H54 (cell line): ENCODE measurements at regions not wholly inside any gene's neighbourhood (a gene's known extent, or its start where the extent isn't known, plus 50 kb on each side); places are given as distances from the start of the nearest gene placed in this dataset.

ENCODE experiments used
- DNase-seq: peaks from one replicate; pipeline ENCODE4 v3.0.0; 2011; ENCODE audit warnings: low spot score, mixed read lengths; ENCODE audit not compliant: insufficient read length
- FAIRE-seq: peaks from 3 replicates; lab custom pipeline; 2011; peaks lifted over from hg19 to GRCh38; lab: Jason Lieb, UNC
- POLR2A ChIP-seq: IDR thresholded peaks from 2 replicates; pipeline ENCODE4 v1.6.1; 2011; ENCODE audit warnings: low read depth, mild to moderate bottlenecking, low read length

GRCh38 chr3:76942101-76942500 is 97.8 kb upstream of the ROBO2 start:
- TF ChIP-seq POLR2A, result no peak
- DNase-seq, result no peak
- FAIRE-seq, result no peak

GRCh38 chr3:76943058-76943457 is 96.8 kb upstream of the ROBO2 start:
- TF ChIP-seq POLR2A, result no peak
- FAIRE-seq (no peak), DNase-seq (no peak)

GRCh38 chr3:76943671-76944070 is 96.2 kb upstream of the ROBO2 start:
- TF ChIP-seq POLR2A, result no peak
- FAIRE-seq, result no peak
- no peak for DNase-seq

GRCh38 chr3:76949033-76949432 is 90.9 kb upstream of the ROBO2 start:
- FAIRE-seq, result no peak
- TF ChIP-seq POLR2A, result no peak
- DNase-seq, result no peak

- TF ChIP-seq POLR2A, result no peak
- no peak for FAIRE-seq
- DNase-seq, result no peak
Observed at GRCh38 chr3:76949462-76949861, 90.4 kb upstream of the ROBO2 start.

GRCh38 chr3:76950590-76950989 is 89.3 kb upstream of the ROBO2 start:
- no peak for TF ChIP-seq POLR2A
- FAIRE-seq (no peak), DNase-seq (no peak)

GRCh38 chr3:76954412-76954811 is 85.5 kb upstream of the ROBO2 start:
- DNase-seq (no peak), FAIRE-seq (no peak)
- TF ChIP-seq POLR2A, result no peak

- FAIRE-seq, result no peak
- TF ChIP-seq POLR2A, result no peak
- DNase-seq, result no peak
Observed at GRCh38 chr3:76958274-76958673, 81.6 kb upstream of the ROBO2 start.

GRCh38 chr3:76958861-76959260 is 81.0 kb upstream of the ROBO2 start:
- FAIRE-seq (no peak), DNase-seq (no peak)
- TF ChIP-seq POLR2A, result no peak

- TF ChIP-seq POLR2A, result no peak
- no peak for DNase-seq
- FAIRE-seq, result no peak
Observed at GRCh38 chr3:76961284-76961683, 78.6 kb upstream of the ROBO2 start.

- FAIRE-seq, result no peak
- no peak for DNase-seq
- no peak for TF ChIP-seq POLR2A
Observed at GRCh38 chr3:76965122-76965725, 74.7 kb upstream of the ROBO2 start.

GRCh38 chr3:76969471-76969870 is 70.4 kb upstream of the ROBO2 start:
- no peak for DNase-seq
- TF ChIP-seq POLR2A, result no peak
- FAIRE-seq, result no peak

- DNase-seq (no peak), FAIRE-seq (no peak)
- TF ChIP-seq POLR2A, result no peak
Observed at GRCh38 chr3:76969996-76970615, 69.8 kb upstream of the ROBO2 start.

GRCh38 chr3:76972624-76973296 is 67.1 kb upstream of the ROBO2 start:
- FAIRE-seq, result no peak
- no peak for TF ChIP-seq POLR2A

GRCh38 chr3:76976996-76977395 is 62.9 kb upstream of the ROBO2 start:
- TF ChIP-seq POLR2A, result no peak
- DNase-seq (no peak), FAIRE-seq (no peak)

More at GRCh38 chr3:76972624-76973296, 67.1 kb upstream of the ROBO2 start:
- no peak for DNase-seq

- no peak for DNase-seq
Observed at GRCh38 chr3:76985645-76986044, 54.3 kb upstream of the ROBO2 start.

More at GRCh38 chr3:76985645-76986044, 54.3 kb upstream of the ROBO2 start:
- no peak for TF ChIP-seq POLR2A
- no peak for FAIRE-seq
